ENCODE measurements at regions not wholly inside any gene's neighbourhood (a gene's known extent, or its start where the extent isn't known, plus 50 kb on each side); places are given as distances from the start of the nearest gene placed in this dataset.

DNA sequence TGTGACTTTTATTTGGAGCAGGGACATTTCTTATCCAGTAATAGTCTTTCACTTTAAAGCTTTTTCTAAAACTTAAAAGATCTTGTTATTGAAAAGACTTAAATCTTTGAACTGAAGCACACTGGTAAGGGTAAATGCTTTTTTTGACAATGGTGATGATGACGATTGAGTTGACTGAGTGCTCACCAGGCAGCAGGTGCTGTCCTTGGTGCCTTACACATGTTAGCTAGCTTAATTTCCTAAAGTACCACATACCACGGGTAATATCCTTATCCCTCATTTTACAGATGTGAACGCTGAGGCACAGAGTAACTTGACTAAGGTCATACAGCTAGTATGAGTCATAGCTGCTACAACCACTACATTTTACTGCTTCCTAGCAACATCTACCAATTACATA is 200.0 kb downstream of the XPNPEP1 start:
- no peaks in the 10 kb centered on the region for H3K9me2 ChIP-seq (replicated peaks; ENCODE audit: low read depth, low read length)
- no peak overlapping the region for H3K4me3 ChIP-seq (ENCODE audit: low read length, poor library complexity, severe bottlenecking)
- H2AFZ ChIP-seq (ENCODE audit: low read length) = no peak overlapping the region
- H4K20me1 ChIP-seq (ENCODE audit: insufficient read depth, low read length, poor library complexity, severe bottlenecking) = no peaks in the 10 kb centered on the region
- no peak overlapping the region for H3K4me2 ChIP-seq (ENCODE audit: low read depth, low read length, poor library complexity, severe bottlenecking)
- H3K36me3 ChIP-seq (ENCODE audit: insufficient read depth, low read length) = no peaks in the 10 kb centered on the region
- H3K27me3 ChIP-seq (ENCODE audit: insufficient read depth, low read length, poor library complexity, severe bottlenecking) = no peaks in the 10 kb centered on the region
- H3K79me2 ChIP-seq (ENCODE audit: insufficient read depth, low read length) = no peaks in the 10 kb centered on the region
- no peaks in the 10 kb centered on the region for H3K9me3 ChIP-seq (ENCODE audit: insufficient read depth, low read depth, low read length)
- H3K9ac ChIP-seq (ENCODE audit: low read depth, low read length, poor library complexity, severe bottlenecking) = no peak overlapping the region
- no peaks in the 10 kb centered on the region for H3F3A ChIP-seq (ENCODE audit: low read depth)
- no peaks in the 10 kb centered on the region for H3K4me1 ChIP-seq (ENCODE audit: insufficient read depth, low read length, poor library complexity, severe bottlenecking)
- TF ChIP-seq, protein P1, sequence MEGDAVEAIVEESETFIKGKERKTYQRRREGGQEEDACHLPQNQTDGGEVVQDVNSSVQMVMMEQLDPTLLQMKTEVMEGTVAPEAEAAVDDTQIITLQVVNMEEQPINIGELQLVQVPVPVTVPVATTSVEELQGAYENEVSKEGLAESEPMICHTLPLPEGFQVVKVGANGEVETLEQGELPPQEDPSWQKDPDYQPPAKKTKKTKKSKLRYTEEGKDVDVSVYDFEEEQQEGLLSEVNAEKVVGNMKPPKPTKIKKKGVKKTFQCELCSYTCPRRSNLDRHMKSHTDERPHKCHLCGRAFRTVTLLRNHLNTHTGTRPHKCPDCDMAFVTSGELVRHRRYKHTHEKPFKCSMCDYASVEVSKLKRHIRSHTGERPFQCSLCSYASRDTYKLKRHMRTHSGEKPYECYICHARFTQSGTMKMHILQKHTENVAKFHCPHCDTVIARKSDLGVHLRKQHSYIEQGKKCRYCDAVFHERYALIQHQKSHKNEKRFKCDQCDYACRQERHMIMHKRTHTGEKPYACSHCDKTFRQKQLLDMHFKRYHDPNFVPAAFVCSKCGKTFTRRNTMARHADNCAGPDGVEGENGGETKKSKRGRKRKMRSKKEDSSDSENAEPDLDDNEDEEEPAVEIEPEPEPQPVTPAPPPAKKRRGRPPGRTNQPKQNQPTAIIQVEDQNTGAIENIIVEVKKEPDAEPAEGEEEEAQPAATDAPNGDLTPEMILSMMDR (conservative IDR thresholded peaks at IDR 0.05; ENCODE audit: low read length) = no peak
- TF ChIP-seq EZH2phosphoT487 (IDR thresholded peaks at IDR 0.05; ENCODE audit: borderline replicate concordance) = no peak

DNA sequence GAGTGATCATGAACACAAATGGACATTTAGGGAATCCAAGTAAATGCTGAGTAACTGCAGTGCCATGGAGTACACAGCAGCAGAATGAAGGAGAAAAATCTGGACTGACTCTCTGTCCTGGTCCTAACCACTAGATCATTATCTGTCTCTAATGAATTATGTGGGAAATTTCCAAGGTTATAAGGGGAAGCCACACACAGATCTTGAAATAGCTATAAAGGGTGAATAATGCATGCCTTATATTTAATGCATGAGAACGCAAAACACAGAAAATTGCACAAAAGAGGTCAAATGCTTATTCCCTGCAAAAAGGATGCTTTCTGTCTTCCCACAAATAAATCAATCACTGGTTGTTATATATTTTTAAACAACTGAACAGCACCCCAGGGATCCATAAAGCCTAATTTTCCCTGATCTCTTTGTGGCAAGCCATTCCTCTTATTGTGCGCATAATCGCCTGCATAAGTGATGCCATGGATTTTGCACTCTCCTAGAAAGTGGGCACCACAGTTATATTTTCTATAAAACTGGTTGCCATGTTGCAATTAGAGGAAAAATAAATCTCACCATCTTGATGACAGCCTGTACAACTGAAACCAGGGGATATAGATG is 201.8 kb downstream of the XPNPEP1 start:
- H3K79me2 ChIP-seq (ENCODE audit: insufficient read depth, low read length) = no peaks in the 10 kb centered on the region
- H3K4me2 ChIP-seq (ENCODE audit: low read depth, low read length, poor library complexity, severe bottlenecking) = no peak overlapping the region
- no peak overlapping the region for H3K9ac ChIP-seq (ENCODE audit: low read depth, low read length, poor library complexity, severe bottlenecking)
- H3F3A ChIP-seq (ENCODE audit: low read depth) = no peaks in the 10 kb centered on the region
- no peaks in the 10 kb centered on the region for H3K4me1 ChIP-seq (ENCODE audit: insufficient read depth, low read length, poor library complexity, severe bottlenecking)
- H3K4me3 ChIP-seq (ENCODE audit: low read length, poor library complexity, severe bottlenecking) = no peak overlapping the region
- H4K20me1 ChIP-seq (ENCODE audit: insufficient read depth, low read length, poor library complexity, severe bottlenecking) = no peaks in the 10 kb centered on the region
- no peaks in the 10 kb centered on the region for H3K36me3 ChIP-seq (ENCODE audit: insufficient read depth, low read length)
- no peaks in the 10 kb centered on the region for H3K9me3 ChIP-seq (ENCODE audit: insufficient read depth, low read depth, low read length)
- TF ChIP-seq, protein P1 (conservative IDR thresholded peaks at IDR 0.05; ENCODE audit: low read length) = no peak
- no peak for TF ChIP-seq EZH2phosphoT487 (IDR thresholded peaks at IDR 0.05; ENCODE audit: borderline replicate concordance)
- H3K9me2 ChIP-seq (replicated peaks; ENCODE audit: low read depth, low read length) = no peaks in the 10 kb centered on the region
- H2AFZ ChIP-seq (ENCODE audit: low read length) = no peak overlapping the region
- H3K27me3 ChIP-seq (ENCODE audit: insufficient read depth, low read length, poor library complexity, severe bottlenecking) = no peaks in the 10 kb centered on the region

DNA sequence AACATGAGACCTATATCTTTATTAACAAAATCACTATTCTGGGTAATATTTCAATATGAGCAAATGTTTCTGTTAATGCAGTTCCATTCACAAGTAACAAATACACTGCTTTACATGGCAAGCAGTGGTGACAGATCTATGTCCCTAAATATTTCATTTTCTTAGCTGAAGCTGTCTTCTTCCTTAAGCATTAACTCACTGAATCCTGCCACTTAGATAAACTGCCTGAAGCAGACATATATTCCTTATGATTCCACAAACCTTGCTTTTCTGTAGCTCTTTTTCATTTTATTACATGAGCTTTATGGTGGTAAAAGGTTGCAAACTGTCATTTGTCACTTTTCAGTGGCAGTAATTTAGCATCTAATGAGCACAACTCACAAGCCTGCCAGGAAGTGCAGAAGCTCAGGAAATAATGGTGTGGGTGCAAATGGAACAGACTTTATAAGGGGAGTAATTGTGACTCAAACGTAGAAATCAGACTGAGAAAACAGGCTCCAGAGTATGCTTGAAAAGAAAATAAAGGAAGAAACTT is 217.2 kb downstream of the XPNPEP1 start:
- no peaks in the 10 kb centered on the region for H3F3A ChIP-seq (ENCODE audit: low read depth)
- H3K9ac ChIP-seq (ENCODE audit: low read depth, low read length, poor library complexity, severe bottlenecking) = no peak overlapping the region
- TF ChIP-seq, protein P1 (conservative IDR thresholded peaks at IDR 0.05; ENCODE audit: low read length) = no peak
- no peak for TF ChIP-seq EZH2phosphoT487 (IDR thresholded peaks at IDR 0.05; ENCODE audit: borderline replicate concordance)

More for the DNA sequence above, 217.2 kb downstream of the XPNPEP1 start:
- Histone ChIP-seq H3K4me1 (ENCODE audit: insufficient read depth, low read length, poor library complexity, severe bottlenecking) (no peaks in the 10 kb centered on the region), H4K20me1 (ENCODE audit: insufficient read depth, low read length, poor library complexity, severe bottlenecking) (no peaks in the 10 kb centered on the region), H3K36me3 (ENCODE audit: insufficient read depth, low read length) (no peaks in the 10 kb centered on the region), H3K9me2 (replicated peaks; ENCODE audit: low read depth, low read length) (no peaks in the 10 kb centered on the region), H3K27me3 (ENCODE audit: insufficient read depth, low read length, poor library complexity, severe bottlenecking) (no peaks in the 10 kb centered on the region), H3K9me3 (ENCODE audit: insufficient read depth, low read depth, low read length) (no peaks in the 10 kb centered on the region), H3K4me2 (ENCODE audit: low read depth, low read length, poor library complexity, severe bottlenecking) (no peak overlapping the region), H3K4me3 (ENCODE audit: low read length, poor library complexity, severe bottlenecking) (no peak overlapping the region), H3K79me2 (ENCODE audit: insufficient read depth, low read length) (no peaks in the 10 kb centered on the region), H2AFZ (ENCODE audit: low read length) (no peak overlapping the region)

Data from Loucy (cell line).